Glutamatergic neuron (in vitro differentiated cells): ENCODE measurements at regions not wholly inside any gene's neighbourhood (a gene's known extent, or its start where the extent isn't known, plus 50 kb on each side); places are given as distances from the start of the nearest gene placed in this dataset.

ENCODE experiments used
- DNase-seq: peaks from one replicate; pipeline ENCODE4 v3.0.0; 2022
- H3K27ac Mint-ChIP-seq: one replicate; pipeline ENCODE4 v1.8.0; 2020; ENCODE audit warnings: mild to moderate bottlenecking, mixed read lengths, inconsistent platforms; ENCODE audit not compliant: unreplicated experiment
- H3K27me3 Mint-ChIP-seq: one replicate; pipeline ENCODE4 v1.8.0; 2020; ENCODE audit warnings: mild to moderate bottlenecking, moderate library complexity, mixed read lengths, inconsistent platforms; ENCODE audit not compliant: unreplicated experiment
- H3K36me3 Mint-ChIP-seq: one replicate; pipeline ENCODE4 v1.8.0; 2020; ENCODE audit warnings: mild to moderate bottlenecking, mixed read lengths, inconsistent platforms; ENCODE audit not compliant: unreplicated experiment
- H3K4me1 Mint-ChIP-seq: one replicate; pipeline ENCODE4 v1.8.0; 2020; ENCODE audit warnings: mild to moderate bottlenecking, low read depth, mixed read lengths, inconsistent platforms; ENCODE audit not compliant: unreplicated experiment
- H3K4me3 Mint-ChIP-seq: one replicate; pipeline ENCODE4 v1.8.0; 2020; ENCODE audit warnings: mild to moderate bottlenecking, mixed read lengths, inconsistent platforms; ENCODE audit not compliant: unreplicated experiment
- H3K9me3 Mint-ChIP-seq: one replicate; pipeline ENCODE4 v1.8.0; 2020; ENCODE audit warnings: mild to moderate bottlenecking, moderate library complexity, mixed read lengths, inconsistent platforms; ENCODE audit not compliant: unreplicated experiment
- TF ChIP-seq, protein P1 (sequence below): fragments of 200-600 bp; sonication (generic); IDR thresholded peaks from one replicate; pipeline ENCODE4 v1.5.0; 2021; ENCODE audit not compliant: partially characterized antibody, unreplicated experiment

DNA sequence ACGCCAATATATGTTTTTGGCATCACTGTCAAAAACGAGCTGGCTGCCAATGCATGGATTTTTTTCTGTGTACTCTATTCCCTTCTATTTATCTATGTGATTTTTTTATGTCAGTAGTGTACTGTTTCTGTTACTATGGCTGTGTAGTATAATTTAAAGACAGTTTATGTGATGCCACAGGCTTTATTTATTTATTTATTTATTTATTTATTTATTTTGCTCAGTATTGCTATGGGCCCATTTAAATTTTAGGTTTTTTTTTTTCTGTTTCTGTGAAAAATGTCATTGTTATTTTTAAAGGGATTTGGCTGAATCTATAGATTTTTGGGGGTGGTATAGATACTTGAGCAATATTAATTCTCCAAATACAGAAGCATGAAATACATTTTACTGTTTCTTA lies 338.4 kb upstream of the POU3F4 start:
- Mint-ChIP-seq H3K27ac (no peak overlapping the region), H3K4me3 (no peak overlapping the region), H3K36me3 (no peaks in the 10 kb centered on the region), H3K4me1 (no peaks in the 10 kb centered on the region), H3K27me3 (no peaks in the 10 kb centered on the region), H3K9me3 (no peaks in the 10 kb centered on the region)
- DNase-seq, result no peak
- TF ChIP-seq, protein P1, sequence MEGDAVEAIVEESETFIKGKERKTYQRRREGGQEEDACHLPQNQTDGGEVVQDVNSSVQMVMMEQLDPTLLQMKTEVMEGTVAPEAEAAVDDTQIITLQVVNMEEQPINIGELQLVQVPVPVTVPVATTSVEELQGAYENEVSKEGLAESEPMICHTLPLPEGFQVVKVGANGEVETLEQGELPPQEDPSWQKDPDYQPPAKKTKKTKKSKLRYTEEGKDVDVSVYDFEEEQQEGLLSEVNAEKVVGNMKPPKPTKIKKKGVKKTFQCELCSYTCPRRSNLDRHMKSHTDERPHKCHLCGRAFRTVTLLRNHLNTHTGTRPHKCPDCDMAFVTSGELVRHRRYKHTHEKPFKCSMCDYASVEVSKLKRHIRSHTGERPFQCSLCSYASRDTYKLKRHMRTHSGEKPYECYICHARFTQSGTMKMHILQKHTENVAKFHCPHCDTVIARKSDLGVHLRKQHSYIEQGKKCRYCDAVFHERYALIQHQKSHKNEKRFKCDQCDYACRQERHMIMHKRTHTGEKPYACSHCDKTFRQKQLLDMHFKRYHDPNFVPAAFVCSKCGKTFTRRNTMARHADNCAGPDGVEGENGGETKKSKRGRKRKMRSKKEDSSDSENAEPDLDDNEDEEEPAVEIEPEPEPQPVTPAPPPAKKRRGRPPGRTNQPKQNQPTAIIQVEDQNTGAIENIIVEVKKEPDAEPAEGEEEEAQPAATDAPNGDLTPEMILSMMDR, result no peak

DNA sequence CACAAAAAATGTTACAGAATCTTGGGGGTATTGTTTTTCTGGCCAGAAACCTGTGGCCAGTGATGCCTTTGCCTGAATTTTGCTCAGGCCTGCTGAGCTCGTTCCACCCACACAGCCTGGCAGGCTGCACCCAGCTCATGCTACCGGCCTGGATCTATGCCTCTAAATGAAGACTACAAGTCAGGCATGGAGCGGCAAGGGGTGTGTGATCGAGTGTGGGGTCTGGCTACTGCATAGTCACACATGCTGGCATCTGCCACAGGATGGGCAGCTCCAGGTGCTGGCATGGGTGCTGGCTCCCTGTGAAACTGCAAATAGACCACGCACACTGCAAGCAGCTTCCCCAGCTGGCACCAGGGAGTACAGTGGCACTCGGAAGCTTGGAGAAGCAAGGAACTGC lies 323.1 kb upstream of the POU3F4 start:
- Mint-ChIP-seq H3K27ac (no peak overlapping the region), H3K9me3 (no peaks in the 10 kb centered on the region), H3K36me3 (no peaks in the 10 kb centered on the region), H3K4me1 (no peaks in the 10 kb centered on the region), H3K4me3 (no peak overlapping the region), H3K27me3 (no peaks in the 10 kb centered on the region)
- TF ChIP-seq, protein P1, result no peak
- DNase-seq, result no peak

DNA sequence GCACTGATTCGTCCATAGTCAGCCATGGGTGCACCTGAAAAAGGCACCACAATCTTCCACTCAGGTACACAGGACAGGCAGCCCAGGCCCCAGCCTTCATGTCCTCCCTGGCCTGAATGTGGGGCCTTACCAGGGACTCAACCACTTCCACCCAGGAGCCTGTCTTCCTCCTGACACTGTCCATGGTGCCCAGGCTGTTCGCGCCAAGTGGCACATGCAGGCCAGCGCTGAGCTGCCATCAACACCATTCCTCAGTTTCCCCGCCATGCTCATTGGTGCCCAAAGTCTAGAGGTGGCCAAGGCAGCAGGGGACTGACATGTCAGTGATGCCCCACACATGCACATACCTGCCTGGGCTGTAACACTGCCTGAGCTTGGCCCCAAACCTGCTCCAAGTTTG lies 322.2 kb upstream of the POU3F4 start:
- Mint-ChIP-seq H3K27me3 (no peaks in the 10 kb centered on the region), H3K36me3 (no peaks in the 10 kb centered on the region), H3K4me3 (no peak overlapping the region), H3K4me1 (no peaks in the 10 kb centered on the region), H3K9me3 (no peaks in the 10 kb centered on the region), H3K27ac (no peak overlapping the region)
- DNase-seq, result no peak
- TF ChIP-seq, protein P1, result no peak

DNA sequence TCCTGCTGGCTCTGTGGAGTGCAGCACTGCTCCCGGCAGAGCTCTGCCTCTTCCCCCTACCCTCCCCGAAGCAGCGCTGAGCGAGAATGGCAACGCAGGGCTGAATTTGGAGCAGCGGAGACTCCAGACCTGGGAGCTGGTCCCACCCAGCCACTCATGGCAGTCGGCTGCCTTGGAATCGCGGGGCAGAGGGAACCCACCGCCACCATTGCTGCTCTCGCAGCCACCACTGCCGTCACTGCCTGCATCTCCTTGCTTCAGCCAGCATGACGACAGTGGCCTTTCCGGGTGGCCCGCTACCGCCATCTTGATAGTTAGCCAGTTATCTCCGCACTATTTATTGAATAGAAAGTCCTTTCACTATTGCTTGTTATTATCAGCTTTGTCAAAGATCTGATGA lies 321.5 kb upstream of the POU3F4 start:
- Mint-ChIP-seq H3K27me3 (no peaks in the 10 kb centered on the region), H3K27ac (no peak overlapping the region), H3K9me3 (no peaks in the 10 kb centered on the region), H3K36me3 (no peaks in the 10 kb centered on the region), H3K4me3 (no peak overlapping the region), H3K4me1 (no peaks in the 10 kb centered on the region)
- TF ChIP-seq, protein P1, result no peak
- DNase-seq, result no peak
